ENCODE measurements at regions not wholly inside any gene's neighbourhood (a gene's known extent, or its start where the extent isn't known, plus 50 kb on each side); places are given as distances from the start of the nearest gene placed in this dataset.

GRCh38 chr15:35312344-35312743, 227.2 kb upstream of the NANOGP8 start:
- Histone ChIP-seq H3K79me2 (replicated peaks; ENCODE audit: insufficient read depth) (no peaks in the 10 kb centered on the region), H3K4me3 (no peak overlapping the region), H4K20me1 (replicated peaks; ENCODE audit: insufficient read depth) (no peaks in the 10 kb centered on the region), H3K4me2 (no peak overlapping the region), H3F3A (replicated peaks; ENCODE audit: low read depth) (no peaks in the 10 kb centered on the region), H2AFZ (no peak overlapping the region), H3K27me3 (ENCODE audit: insufficient read depth) (no peaks in the 10 kb centered on the region), H3K27ac (ENCODE audit: low read depth) (no peak overlapping the region), H3K36me3 (ENCODE audit: insufficient read depth) (no peaks in the 10 kb centered on the region), H3K4me1 (ENCODE audit: insufficient read depth) (no peaks in the 10 kb centered on the region), H3K9me2 (ENCODE audit: insufficient read depth) (no peaks in the 10 kb centered on the region)
- TF ChIP-seq ETS1 (IDR thresholded peaks at IDR 0.05) (no peak), NANOG (IDR thresholded peaks at IDR 0.05; ENCODE audit: borderline replicate concordance) (no peak), REST (IDR thresholded peaks at IDR 0.05; ENCODE audit: unreplicated experiment) (no peak), ZNF462 (CRISPR knock-in tag; IDR thresholded peaks at IDR 0.05) (no peak), POLR2AphosphoS5 (IDR thresholded peaks at IDR 0.05; ENCODE audit: low read depth) (no peak), JUNB (IDR thresholded peaks at IDR 0.05; ENCODE audit: unreplicated experiment) (no peak), STAT1 (IDR thresholded peaks at IDR 0.05; ENCODE audit: unreplicated experiment) (no peak), EZH2phosphoT487 (IDR thresholded peaks at IDR 0.05; ENCODE audit: unreplicated experiment) (no peak), ZNF331 (CRISPR knock-in tag; IDR thresholded peaks at IDR 0.05; ENCODE audit: low read depth) (no peak), EZH2 (IDR thresholded peaks at IDR 0.05; ENCODE audit: low read depth, unreplicated experiment) (no peak), CREB1 (CRISPR knock-in tag; IDR thresholded peaks at IDR 0.05; ENCODE audit: low read depth) (no peak), ZNF114 (CRISPR knock-in tag; IDR thresholded peaks at IDR 0.05) (no peak), CTCF (conservative IDR thresholded peaks at IDR 0.05; ENCODE audit: low read depth in 2 of 2) (no peak)
- no peaks in the 10 kb centered on the region for H3K36me3 Mint-ChIP-seq (ENCODE audit: low read depth)
- no peak for ATAC-seq
- H3K4me3 Mint-ChIP-seq: no peak overlapping the region
- DNase-seq (ENCODE audit: low spot score): no peak
- H3K4me1 Mint-ChIP-seq: no peaks in the 10 kb centered on the region
- H3K27me3 Mint-ChIP-seq (ENCODE audit: insufficient read depth, low read depth, poor library complexity): no peaks in the 10 kb centered on the region
- no peaks in the 10 kb centered on the region; the same call in 2 of the 3 replicates for H3K9me3 Mint-ChIP-seq
- no peak overlapping the region for H3K27ac Mint-ChIP-seq
